ENCODE measurements at regions not wholly inside any gene's neighbourhood (a gene's known extent, or its start where the extent isn't known, plus 50 kb on each side); places are given as distances from the start of the nearest gene placed in this dataset.
A peak's percentile ranks its signal among the peaks of the same experiment; 100 is the strongest.
"Not testable (repeated sequence)": the region's sequence is repeated elsewhere in the genome, so short reads cannot be mapped to it uniquely, and the experiment has no call there.

- Histone ChIP-seq H3K4me3 (ENCODE audit: low read depth, low read length) (no peak overlapping the region), H3K4me1 (ENCODE audit: control insufficient read depth, insufficient read depth, low read length) (no peaks in the 10 kb centered on the region), H3K36me3 (ENCODE audit: control insufficient read depth, insufficient read depth, low read length) (no peaks in the 10 kb centered on the region), H3K27ac (ENCODE audit: low read depth, low read length) (no peak overlapping the region), H3K9me3 (ENCODE audit: control insufficient read depth, insufficient read depth, low read length) (no peaks in the 10 kb centered on the region), H3K27me3 (ENCODE audit: control insufficient read depth, insufficient read depth, low read length) (no peaks in the 10 kb centered on the region)
- DNase-seq (ENCODE audit: low read depth in 4 of 6, low spot score in 6 of 6), result peak in 4 of 6 donors; percentile 13 to 73 (median 44)
- WGBS (ENCODE audit: insufficient coverage), result 0% methylated on average over 1 of the region's 2 CpGs
These were observed 362.0 kb upstream of the CDH10 start for GRCh38 chr5:25006734-25007133.

DNA sequence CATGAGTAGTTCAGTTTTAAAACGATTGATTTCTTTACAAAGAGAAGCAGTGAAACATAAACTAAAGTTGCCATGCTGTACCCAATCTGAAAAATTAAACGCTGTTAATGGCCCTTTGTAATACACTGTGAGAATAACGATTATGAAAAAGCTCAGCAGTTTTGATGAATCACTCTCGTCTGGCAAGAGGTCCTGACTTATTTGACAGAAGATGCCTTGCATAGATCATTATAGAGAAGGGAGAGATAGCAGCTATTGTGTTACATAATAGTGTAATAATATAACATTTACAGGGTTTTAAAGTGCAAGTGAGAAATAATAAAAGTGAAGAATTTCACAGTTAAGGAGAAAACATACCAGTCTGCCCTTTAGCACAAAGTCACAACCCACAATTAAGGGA lies 361.5 kb upstream of the CDH10 start:
- no peak for DNase-seq (ENCODE audit: low read depth in 4 of 6, low spot score in 6 of 6)
- no peak overlapping the region for H3K4me3 ChIP-seq (ENCODE audit: low read depth, low read length)
- no peaks in the 10 kb centered on the region for H3K27me3 ChIP-seq (ENCODE audit: control insufficient read depth, insufficient read depth, low read length)
- no peak overlapping the region for H3K27ac ChIP-seq (ENCODE audit: low read depth, low read length)
- WGBS (ENCODE audit: insufficient coverage), result 36% methylated on average over 2 of the region's 4 CpGs
- H3K36me3 ChIP-seq (ENCODE audit: control insufficient read depth, insufficient read depth, low read length), result no peaks in the 10 kb centered on the region
- no peaks in the 10 kb centered on the region for H3K4me1 ChIP-seq (ENCODE audit: control insufficient read depth, insufficient read depth, low read length)
- H3K9me3 ChIP-seq (ENCODE audit: control insufficient read depth, insufficient read depth, low read length), result no peaks in the 10 kb centered on the region

- Histone ChIP-seq H3K27me3 (ENCODE audit: control insufficient read depth, insufficient read depth, low read length) (no peaks in the 10 kb centered on the region), H3K27ac (ENCODE audit: low read depth, low read length) (no peak overlapping the region), H3K4me1 (ENCODE audit: control insufficient read depth, insufficient read depth, low read length) (no peaks in the 10 kb centered on the region), H3K9me3 (ENCODE audit: control insufficient read depth, insufficient read depth, low read length) (no peaks in the 10 kb centered on the region), H3K36me3 (ENCODE audit: control insufficient read depth, insufficient read depth, low read length) (no peaks in the 10 kb centered on the region), H3K4me3 (ENCODE audit: low read depth, low read length) (no peak overlapping the region)
- 65% methylated on average over 2 of the region's 3 CpGs for WGBS (ENCODE audit: insufficient coverage)
- peak in 1 of 6 donors; percentile 41 for DNase-seq (ENCODE audit: low read depth in 4 of 6, low spot score in 6 of 6)
These were observed 360.7 kb upstream of the CDH10 start for GRCh38 chr5:25005431-25005830.

DNA sequence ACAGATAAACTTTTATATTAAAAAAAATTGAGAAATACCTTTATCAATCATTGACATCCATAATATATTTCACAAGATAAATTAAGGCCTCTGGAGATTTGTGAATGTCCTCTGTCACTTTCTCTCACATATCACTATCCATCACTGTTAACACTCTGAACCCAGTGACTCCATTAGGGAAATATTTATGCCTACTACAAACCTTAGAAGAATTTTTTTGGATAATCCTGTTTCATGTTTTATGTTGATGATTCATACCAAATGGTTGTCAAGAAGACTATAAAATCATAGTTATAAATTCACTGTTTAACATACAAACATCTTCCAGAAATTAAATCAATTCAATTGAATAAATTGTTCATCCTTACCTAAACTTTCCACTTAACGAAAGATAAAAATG lies 357.6 kb upstream of the CDH10 start:
- DNase-seq (ENCODE audit: low read depth in 4 of 6, low spot score in 6 of 6), result no peak
- Histone ChIP-seq H3K9me3 (ENCODE audit: control insufficient read depth, insufficient read depth, low read length) (no peaks in the 10 kb centered on the region), H3K4me1 (ENCODE audit: control insufficient read depth, insufficient read depth, low read length) (no peaks in the 10 kb centered on the region), H3K4me3 (ENCODE audit: low read depth, low read length) (no peak overlapping the region), H3K36me3 (ENCODE audit: control insufficient read depth, insufficient read depth, low read length) (no peaks in the 10 kb centered on the region), H3K27me3 (ENCODE audit: control insufficient read depth, insufficient read depth, low read length) (no peaks in the 10 kb centered on the region), H3K27ac (ENCODE audit: low read depth, low read length) (no peak overlapping the region)
- WGBS (ENCODE audit: insufficient coverage), result no CpG with 5 or more reads among the region's 1 CpG

DNA sequence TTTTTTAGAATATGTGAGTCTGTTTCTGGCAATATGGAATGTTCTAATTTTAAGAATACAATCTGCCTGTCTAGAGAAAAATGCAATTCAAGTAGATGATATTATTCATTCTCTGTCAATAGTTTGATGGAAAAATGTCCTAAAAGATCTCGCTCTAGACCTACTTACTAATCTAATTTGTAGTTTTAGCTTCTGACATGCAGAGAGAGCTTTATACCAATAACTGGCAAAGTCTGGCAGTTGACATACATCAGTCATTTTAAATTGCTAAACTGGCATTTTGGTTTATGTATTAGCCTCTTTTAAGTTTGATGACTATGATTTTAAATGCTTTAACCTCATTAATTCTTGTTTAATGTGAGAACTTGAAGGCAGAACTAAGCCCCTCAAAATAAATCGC lies 355.0 kb upstream of the CDH10 start:
- Histone ChIP-seq H3K27ac (ENCODE audit: low read depth, low read length) (no peak overlapping the region), H3K4me1 (ENCODE audit: control insufficient read depth, insufficient read depth, low read length) (no peaks in the 10 kb centered on the region), H3K36me3 (ENCODE audit: control insufficient read depth, insufficient read depth, low read length) (no peaks in the 10 kb centered on the region), H3K27me3 (ENCODE audit: control insufficient read depth, insufficient read depth, low read length) (no peaks in the 10 kb centered on the region), H3K4me3 (ENCODE audit: low read depth, low read length) (no peak overlapping the region), H3K9me3 (ENCODE audit: control insufficient read depth, insufficient read depth, low read length) (no peaks in the 10 kb centered on the region)
- WGBS (ENCODE audit: insufficient coverage), result 100% methylated on average over 1 of the region's 2 CpGs
- DNase-seq (ENCODE audit: low read depth in 4 of 6, low spot score in 6 of 6), result no peak

DNA sequence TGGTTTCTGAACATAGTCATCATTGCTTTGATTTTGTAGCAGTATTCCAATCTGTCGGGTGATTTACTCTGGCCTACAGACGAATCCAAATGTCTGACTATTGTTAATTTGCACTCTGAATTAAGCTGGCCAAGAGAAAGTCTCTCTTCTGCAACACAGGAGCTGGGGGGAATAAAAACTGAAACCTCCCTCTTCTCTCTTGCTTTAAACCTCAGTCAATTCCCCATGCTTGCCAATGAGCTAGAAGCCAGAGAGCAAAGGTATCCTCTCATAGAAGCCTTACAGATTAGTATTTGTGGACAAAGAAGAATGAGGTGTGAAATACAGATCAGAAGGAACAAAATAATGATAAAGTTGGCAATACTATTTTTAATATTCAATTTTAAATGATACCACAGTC lies 353.9 kb upstream of the CDH10 start:
- no peak for DNase-seq (ENCODE audit: low read depth in 4 of 6, low spot score in 6 of 6)
- Histone ChIP-seq H3K27me3 (ENCODE audit: control insufficient read depth, insufficient read depth, low read length) (no peaks in the 10 kb centered on the region), H3K4me1 (ENCODE audit: control insufficient read depth, insufficient read depth, low read length) (no peaks in the 10 kb centered on the region), H3K27ac (ENCODE audit: low read depth, low read length) (no peak overlapping the region), H3K9me3 (ENCODE audit: control insufficient read depth, insufficient read depth, low read length) (no peaks in the 10 kb centered on the region), H3K36me3 (ENCODE audit: control insufficient read depth, insufficient read depth, low read length) (no peaks in the 10 kb centered on the region), H3K4me3 (ENCODE audit: low read depth, low read length) (no peak overlapping the region)
- no CpG with 5 or more reads among the region's 2 CpGs for WGBS (ENCODE audit: insufficient coverage)

DNA sequence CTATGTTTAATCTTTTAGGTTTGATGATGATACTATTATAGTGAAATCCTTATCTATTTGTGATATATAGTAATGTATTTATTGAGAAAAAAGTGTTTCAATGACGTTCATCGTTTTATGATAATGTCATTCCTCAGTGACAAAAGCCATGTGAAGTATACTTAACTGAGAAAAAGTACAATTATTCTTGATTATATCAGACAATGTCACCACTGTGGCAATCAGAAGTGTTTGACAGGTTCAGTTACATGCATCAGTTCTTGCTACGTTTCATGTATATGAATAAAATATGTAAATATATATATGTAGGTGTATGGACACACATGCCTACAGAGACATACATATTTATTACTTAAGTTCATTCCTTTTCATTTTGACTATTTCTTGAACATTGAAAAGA lies 341.5 kb upstream of the CDH10 start:
- Histone ChIP-seq H3K27ac (ENCODE audit: low read depth, low read length) (no peak overlapping the region), H3K9me3 (ENCODE audit: control insufficient read depth, insufficient read depth, low read length) (no peaks in the 10 kb centered on the region), H3K36me3 (ENCODE audit: control insufficient read depth, insufficient read depth, low read length) (no peaks in the 10 kb centered on the region), H3K4me1 (ENCODE audit: control insufficient read depth, insufficient read depth, low read length) (no peaks in the 10 kb centered on the region), H3K27me3 (ENCODE audit: control insufficient read depth, insufficient read depth, low read length) (no peaks in the 10 kb centered on the region), H3K4me3 (ENCODE audit: low read depth, low read length) (no peak overlapping the region)
- no peak for DNase-seq (ENCODE audit: low read depth in 4 of 6, low spot score in 6 of 6)
- no CpG with 5 or more reads among the region's 3 CpGs for WGBS (ENCODE audit: insufficient coverage)

DNA sequence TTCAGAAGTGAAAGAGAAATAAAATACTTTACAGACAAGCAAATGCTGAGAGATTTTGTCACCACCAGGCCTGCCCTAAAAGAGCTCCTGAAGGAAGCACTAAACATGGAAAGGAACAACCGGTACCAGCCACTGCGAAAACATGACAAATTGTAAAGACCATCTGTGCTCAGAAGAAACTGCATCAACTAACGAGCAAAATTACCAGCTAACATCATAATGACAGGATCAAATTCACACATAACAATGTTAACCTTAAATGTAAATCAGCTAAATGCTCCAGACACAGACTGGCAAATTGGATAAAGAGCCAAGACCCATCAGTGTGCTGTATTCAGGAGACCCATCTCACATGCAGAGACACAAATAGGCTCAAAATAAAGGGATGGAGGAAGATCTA lies 333.8 kb upstream of the CDH10 start:
- H3K27ac ChIP-seq (ENCODE audit: low read depth, low read length); DNase-seq (ENCODE audit: low read depth in 4 of 6, low spot score in 6 of 6); H3K4me3 ChIP-seq (ENCODE audit: low read depth, low read length); H3K4me1 ChIP-seq (ENCODE audit: control insufficient read depth, insufficient read depth, low read length); H3K36me3 ChIP-seq (ENCODE audit: control insufficient read depth, insufficient read depth, low read length); H3K9me3 ChIP-seq (ENCODE audit: control insufficient read depth, insufficient read depth, low read length); H3K27me3 ChIP-seq (ENCODE audit: control insufficient read depth, insufficient read depth, low read length): not testable (repeated sequence)
- WGBS (ENCODE audit: insufficient coverage), result no CpG with 5 or more reads among the region's 3 CpGs

DNA sequence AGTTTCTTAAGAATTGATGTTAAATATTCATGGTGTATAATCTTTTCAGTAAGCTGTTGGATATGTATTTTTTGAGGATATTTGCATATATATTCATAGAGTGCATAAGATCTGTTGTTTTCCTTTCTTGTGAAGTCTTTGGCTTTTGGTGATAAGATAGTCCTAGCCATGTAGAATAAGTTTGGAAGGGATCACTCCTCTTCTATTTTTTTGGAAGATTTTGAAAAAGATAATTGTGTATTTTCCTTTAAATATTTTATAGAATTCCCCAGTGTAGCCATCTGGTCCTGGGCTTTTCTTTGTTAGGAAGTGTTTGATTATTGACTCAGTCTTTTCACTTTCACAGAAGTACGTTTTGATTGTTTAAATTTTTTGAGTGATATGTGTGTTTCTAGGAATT lies 318.8 kb upstream of the CDH10 start:
- no CpG with 5 or more reads among the region's 1 CpG for WGBS (ENCODE audit: insufficient coverage)
- Histone ChIP-seq H3K27me3 (ENCODE audit: control insufficient read depth, insufficient read depth, low read length) (no peaks in the 10 kb centered on the region), H3K4me1 (ENCODE audit: control insufficient read depth, insufficient read depth, low read length) (no peaks in the 10 kb centered on the region), H3K4me3 (ENCODE audit: low read depth, low read length) (no peak overlapping the region), H3K36me3 (ENCODE audit: control insufficient read depth, insufficient read depth, low read length) (no peaks in the 10 kb centered on the region), H3K9me3 (ENCODE audit: control insufficient read depth, insufficient read depth, low read length) (no peaks in the 10 kb centered on the region), H3K27ac (ENCODE audit: low read depth, low read length) (no peak overlapping the region)
- peak in 1 of 6 donors; percentile 60 for DNase-seq (ENCODE audit: low read depth in 4 of 6, low spot score in 6 of 6)

DNA sequence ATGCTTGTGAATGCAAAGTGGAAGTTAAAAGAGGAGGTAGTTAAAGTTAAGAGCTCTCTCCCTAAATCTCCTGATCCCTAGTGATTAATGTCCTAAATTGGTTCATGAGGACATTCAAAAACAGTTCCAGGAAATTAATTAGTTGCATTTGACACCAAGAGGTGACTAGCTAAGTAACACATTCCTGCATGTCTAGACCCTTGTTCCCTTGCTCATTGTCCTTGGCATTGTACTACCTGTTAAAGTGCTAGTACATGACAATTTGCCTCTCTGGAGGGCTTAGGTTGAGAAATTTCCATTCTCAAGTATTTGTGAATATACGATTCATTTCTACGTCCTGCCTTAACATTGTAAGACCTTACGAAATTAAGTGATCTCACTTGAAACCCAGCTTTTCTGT lies 278.6 kb upstream of the CDH10 start:
- DNase-seq (ENCODE audit: low read depth in 4 of 6, low spot score in 6 of 6), result no peak

More for the DNA sequence above, 278.6 kb upstream of the CDH10 start:
- no peaks in the 10 kb centered on the region for H3K4me1 ChIP-seq (ENCODE audit: control insufficient read depth, insufficient read depth, low read length)
- no peaks in the 10 kb centered on the region for H3K36me3 ChIP-seq (ENCODE audit: control insufficient read depth, insufficient read depth, low read length)
- no peaks in the 10 kb centered on the region for H3K27me3 ChIP-seq (ENCODE audit: control insufficient read depth, insufficient read depth, low read length)
- no peaks in the 10 kb centered on the region for H3K9me3 ChIP-seq (ENCODE audit: control insufficient read depth, insufficient read depth, low read length)
- WGBS (ENCODE audit: insufficient coverage), result 90% methylated on average over 2 of the region's 3 CpGs
- no peak overlapping the region for H3K27ac ChIP-seq (ENCODE audit: low read depth, low read length)
- no peak overlapping the region for H3K4me3 ChIP-seq (ENCODE audit: low read depth, low read length)

Measured in spinal cord (tissue), 9 donors.